ENCODE measurements at regions not wholly inside any gene's neighbourhood (a gene's known extent, or its start where the extent isn't known, plus 50 kb on each side); places are given as distances from the start of the nearest gene placed in this dataset.

GRCh38 chr2:160889439-160890170 lies 270.6 kb upstream of the TANK start:
- TF ChIP-seq CTCF (IDR thresholded peaks at IDR 0.05; ENCODE audit: low read length) (no peak), EZH2 (IDR thresholded peaks at IDR 0.05; ENCODE audit: borderline replicate concordance, low read length) (no peak)
